ENCODE measurements at regions not wholly inside any gene's neighbourhood (a gene's known extent, or its start where the extent isn't known, plus 50 kb on each side); places are given as distances from the start of the nearest gene placed in this dataset.
A peak's percentile ranks its signal among the peaks of the same experiment; 100 is the strongest.

DNA sequence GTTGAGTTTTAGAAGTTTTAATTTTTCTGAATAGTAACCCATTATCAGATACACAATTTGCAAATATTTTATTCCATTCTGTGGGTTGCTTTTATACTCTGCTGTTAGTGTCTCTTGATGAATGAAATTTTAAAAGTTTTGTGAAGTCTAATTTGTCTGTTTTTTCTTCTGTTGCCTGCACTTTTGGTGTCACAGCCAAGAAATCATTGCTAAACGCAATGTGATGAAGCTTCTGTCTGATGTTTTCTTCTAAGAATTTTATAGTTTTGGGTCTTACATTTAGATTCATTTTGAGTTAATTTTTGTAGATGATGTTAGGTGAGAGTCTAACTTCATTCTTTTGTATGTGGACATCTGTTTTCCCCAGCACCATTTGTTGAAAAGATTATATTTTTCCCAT lies 330.0 kb upstream of the FOXK1 start:
- in situ Hi-C loops (cut with HindIII; ENCODE audit: low pct_unique_long_range_greater_than_20kb, low sequenced_read_pairs), result no loop called here
- CTCF ChIA-PET, result no interaction called here
- Histone ChIP-seq H3K4me1 (ENCODE audit: control insufficient read depth, insufficient read depth, low read length) (no peaks in the 10 kb centered on the region), H3K4me3 (ENCODE audit: low read depth in 2 of 2, low read length in 2 of 2) (no peak overlapping the region), H3K36me3 (ENCODE audit: control insufficient read depth, insufficient read depth, low read length) (no peaks in the 10 kb centered on the region), H3K27me3 (ENCODE audit: control insufficient read depth, insufficient read depth, low read length) (peaks cover 9% of the 10 kb centered on the region), H3K9me3 (ENCODE audit: control insufficient read depth, insufficient read depth, low read depth, low read length) (peaks cover 4% of the 10 kb centered on the region; the same call in 1 of the 2 replicates), H3K27ac (ENCODE audit: low read length) (no peak overlapping the region)
- TF ChIP-seq SIN3A (IDR thresholded peaks at IDR 0.05; ENCODE audit: borderline replicate concordance, insufficient read depth, low read depth, low read length) (no peak), REST (IDR thresholded peaks at IDR 0.05; ENCODE audit: insufficient read depth in 1 of 2, low read depth in 2 of 2, low read length in 1 of 2) (no peak), POLR2AphosphoS5 (IDR thresholded peaks at IDR 0.05; ENCODE audit: low read depth, low read length) (no peak), CTCF (IDR thresholded peaks at IDR 0.05) (no peak), TCF7L2 (IDR thresholded peaks at IDR 0.05; ENCODE audit: low read depth, low read length) (no peak)
- BruUV-seq (replicated peaks), result no TSS peak
- ATAC-seq, result no peak
- POLR2A ChIA-PET, result no interaction called here
- no peak for DNase-seq (ENCODE audit: low read depth, low spot score)
- intact Hi-C loops (cut with micrococcal nuclease; ENCODE audit: unreplicated experiment), result no loop called here

DNA sequence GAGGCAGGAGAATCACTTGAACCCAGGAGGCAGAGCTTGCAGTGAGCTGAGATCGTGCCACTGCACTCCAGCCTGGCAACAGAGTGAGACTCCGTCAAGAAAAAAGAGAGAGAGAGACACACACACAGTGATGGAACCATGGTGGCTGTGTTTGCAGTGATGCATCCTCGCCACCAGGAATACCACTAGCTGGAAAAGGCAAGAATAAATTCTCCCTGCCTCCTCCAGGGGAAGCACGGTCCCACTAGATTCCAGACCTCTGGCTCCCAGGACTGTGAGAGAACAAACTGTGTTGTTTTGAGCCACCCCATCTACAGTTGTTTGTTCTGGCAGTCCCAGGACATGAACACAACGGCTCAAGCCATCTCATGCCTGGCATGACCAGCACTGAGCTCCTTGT lies 320.3 kb upstream of the FOXK1 start:
- H3K27ac ChIP-seq (ENCODE audit: low read length), result no peak overlapping the region
- peaks cover 14% of the 10 kb centered on the region for H3K27me3 ChIP-seq (ENCODE audit: control insufficient read depth, insufficient read depth, low read length)
- in situ Hi-C loops (cut with HindIII; ENCODE audit: low pct_unique_long_range_greater_than_20kb, low sequenced_read_pairs), result no loop called here
- no TSS peak for BruUV-seq (replicated peaks)
- ATAC-seq (0 out of 2 replicates have a peak, but pooled peaks have one; percentile 62), DNase-seq (ENCODE audit: low read depth, low spot score) (no peak)
- H3K9me3 ChIP-seq (ENCODE audit: control insufficient read depth, insufficient read depth, low read depth, low read length), result no peaks in the 10 kb centered on the region
- no peak overlapping the region for H3K4me3 ChIP-seq (ENCODE audit: low read depth in 2 of 2, low read length in 2 of 2)
- POLR2A ChIA-PET, result no interaction called here
- intact Hi-C loops (cut with micrococcal nuclease; ENCODE audit: unreplicated experiment), result no loop called here
- TF ChIP-seq CTCF (IDR thresholded peaks at IDR 0.05) (no peak), REST (IDR thresholded peaks at IDR 0.05; ENCODE audit: insufficient read depth in 1 of 2, low read depth in 2 of 2, low read length in 1 of 2) (no peak), SIN3A (IDR thresholded peaks at IDR 0.05; ENCODE audit: borderline replicate concordance, insufficient read depth, low read depth, low read length) (no peak), POLR2AphosphoS5 (IDR thresholded peaks at IDR 0.05; ENCODE audit: low read depth, low read length) (no peak), TCF7L2 (IDR thresholded peaks at IDR 0.05; ENCODE audit: low read depth, low read length) (no peak)
- H3K4me1 ChIP-seq (ENCODE audit: control insufficient read depth, insufficient read depth, low read length), result no peaks in the 10 kb centered on the region
- no peaks in the 10 kb centered on the region for H3K36me3 ChIP-seq (ENCODE audit: control insufficient read depth, insufficient read depth, low read length)
- CTCF ChIA-PET, result no interaction called here

Measured in Panc1 (cell line).